IPS-20b (cell line): ENCODE measurements at regions not wholly inside any gene's neighbourhood (a gene's known extent, or its start where the extent isn't known, plus 50 kb on each side); places are given as distances from the start of the nearest gene placed in this dataset.

Source experiments
- H3K27ac ChIP-seq: one replicate; pipeline ENCODE4 v1.5.1; 2013; ENCODE audit warnings: low read length
- H3K27me3 ChIP-seq: 2 replicates; pipeline ENCODE4 v1.6.1; 2013; ENCODE audit warnings: mild to moderate bottlenecking, low read length, inconsistent platforms; ENCODE audit not compliant: insufficient read depth
- H3K36me3 ChIP-seq: 2 replicates; pipeline ENCODE4 v1.6.1; 2013; ENCODE audit warnings: low read depth, mild to moderate bottlenecking, inconsistent platforms, low read length, moderate library complexity; ENCODE audit not compliant: insufficient read depth
- H3K4me1 ChIP-seq: 2 replicates; pipeline ENCODE4 v1.6.1; 2013; ENCODE audit warnings: mild to moderate bottlenecking, control low read depth, inconsistent platforms, low read length, moderate library complexity; ENCODE audit not compliant: insufficient read depth
- H3K4me3 ChIP-seq: 2 replicates; pipeline ENCODE4 v1.5.1; 2013; ENCODE audit warnings: mild to moderate bottlenecking, low read length, inconsistent platforms
- H3K9ac ChIP-seq: 2 replicates; pipeline ENCODE4 v1.6.1; 2013; ENCODE audit warnings: low read depth, mild to moderate bottlenecking, inconsistent platforms, low read length, moderate library complexity
- H3K9me3 ChIP-seq: 2 replicates; pipeline ENCODE4 v1.6.1; 2013; ENCODE audit warnings: mild to moderate bottlenecking, low read depth, low read length, inconsistent platforms; ENCODE audit not compliant: insufficient read depth

DNA sequence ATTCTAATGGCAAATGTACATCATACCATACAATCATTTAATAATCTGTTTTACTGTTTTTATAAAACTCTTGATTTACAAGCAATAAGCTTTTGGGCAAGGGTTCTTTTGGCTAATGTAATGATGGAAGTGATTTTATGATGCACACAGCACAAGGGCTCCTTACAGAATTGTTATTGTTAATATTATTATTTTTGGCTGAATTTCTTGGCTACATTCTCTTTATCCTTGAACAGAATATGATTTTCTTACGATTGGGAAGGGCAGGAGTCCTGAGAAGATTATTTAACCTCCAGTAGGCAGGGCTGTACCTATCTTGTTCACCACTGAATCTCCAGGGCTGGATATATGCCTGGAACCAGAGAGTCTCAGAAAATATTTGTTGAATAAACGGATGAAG, 70.4 kb upstream of the ARHGAP20 start:
- Histone ChIP-seq H3K9me3 (peaks cover 19% of the 10 kb centered on the region), H3K27ac (no peak overlapping the region), H3K4me3 (no peak overlapping the region), H3K27me3 (no peaks in the 10 kb centered on the region), H3K36me3 (no peaks in the 10 kb centered on the region), H3K9ac (no peak overlapping the region), H3K4me1 (no peaks in the 10 kb centered on the region)

DNA sequence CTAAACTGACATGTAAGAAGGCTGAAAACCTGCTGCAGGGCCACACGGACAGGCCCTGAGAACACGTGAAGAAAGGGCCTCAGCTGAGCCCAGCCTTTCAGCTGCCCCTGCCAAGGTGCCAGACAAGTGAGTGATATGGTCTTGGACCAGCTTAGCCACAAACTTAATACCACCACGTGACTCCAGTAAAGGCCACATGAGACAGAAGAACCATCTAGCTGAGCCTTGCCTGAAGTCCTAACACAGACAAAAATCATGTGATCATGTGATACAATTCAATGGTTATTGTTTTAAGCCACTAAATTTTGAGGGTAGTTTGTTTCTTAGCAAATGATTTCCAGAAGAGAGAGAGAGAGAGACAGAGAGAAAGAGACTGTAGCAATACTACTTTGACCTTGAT, 66.9 kb upstream of the ARHGAP20 start:
- Histone ChIP-seq H3K4me3 (no peak overlapping the region), H3K36me3 (no peaks in the 10 kb centered on the region), H3K27ac (no peak overlapping the region), H3K9ac (no peak overlapping the region), H3K9me3 (peaks cover 5% of the 10 kb centered on the region; the same call in 1 of the 2 replicates), H3K4me1 (no peaks in the 10 kb centered on the region), H3K27me3 (no peaks in the 10 kb centered on the region)

DNA sequence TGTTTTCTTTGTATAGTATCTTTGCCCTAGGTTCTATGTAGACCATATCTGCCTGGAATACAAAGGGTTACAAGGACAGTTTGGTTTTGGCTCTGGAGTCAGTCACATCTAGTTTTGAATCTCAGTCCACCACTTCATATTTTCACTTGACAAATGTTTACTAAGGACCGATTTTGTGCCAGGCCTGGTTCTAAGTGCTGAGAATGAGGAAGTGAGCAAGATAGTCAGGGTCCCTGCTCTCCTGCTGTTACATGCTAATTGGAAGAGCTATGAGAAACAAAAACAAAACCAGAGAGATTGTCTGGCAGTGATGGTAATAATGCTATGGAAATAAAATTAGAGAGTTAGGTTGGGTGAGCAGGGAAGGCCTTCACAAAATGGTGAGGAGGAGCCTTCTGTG, 66.1 kb upstream of the ARHGAP20 start:
- H3K27ac ChIP-seq: no peak overlapping the region

DNA sequence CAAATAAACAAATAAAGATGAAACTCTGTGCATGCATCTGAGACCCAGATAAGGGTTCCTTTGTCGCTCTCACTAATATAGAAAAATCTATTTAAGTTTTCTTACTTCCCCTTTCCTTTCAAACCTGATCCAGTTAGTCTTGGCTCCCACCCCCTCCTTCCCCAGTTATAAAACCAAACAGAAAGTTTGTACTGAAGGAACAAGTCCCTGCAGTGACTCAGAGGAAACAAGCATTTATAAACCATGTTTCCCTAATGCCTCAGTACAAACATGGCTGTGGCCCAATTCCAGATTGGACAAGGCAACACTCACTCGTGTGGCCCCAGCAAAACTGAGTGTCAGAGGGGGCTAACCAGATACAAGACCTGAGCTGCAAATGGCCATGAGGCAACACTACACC, 65.5 kb upstream of the ARHGAP20 start:
- Histone ChIP-seq H3K4me3 (no peak overlapping the region), H3K36me3 (no peaks in the 10 kb centered on the region), H3K27ac (no peak overlapping the region)

More for the DNA sequence above, 66.1 kb upstream of the ARHGAP20 start:
- no peak overlapping the region for H3K9ac ChIP-seq
- H3K27me3 ChIP-seq: no peaks in the 10 kb centered on the region
- H3K36me3 ChIP-seq: no peaks in the 10 kb centered on the region
- H3K4me3 ChIP-seq: no peak overlapping the region
- H3K4me1 ChIP-seq: no peaks in the 10 kb centered on the region
- H3K9me3 ChIP-seq: peaks cover 5% of the 10 kb centered on the region; the same call in 1 of the 2 replicates

DNA sequence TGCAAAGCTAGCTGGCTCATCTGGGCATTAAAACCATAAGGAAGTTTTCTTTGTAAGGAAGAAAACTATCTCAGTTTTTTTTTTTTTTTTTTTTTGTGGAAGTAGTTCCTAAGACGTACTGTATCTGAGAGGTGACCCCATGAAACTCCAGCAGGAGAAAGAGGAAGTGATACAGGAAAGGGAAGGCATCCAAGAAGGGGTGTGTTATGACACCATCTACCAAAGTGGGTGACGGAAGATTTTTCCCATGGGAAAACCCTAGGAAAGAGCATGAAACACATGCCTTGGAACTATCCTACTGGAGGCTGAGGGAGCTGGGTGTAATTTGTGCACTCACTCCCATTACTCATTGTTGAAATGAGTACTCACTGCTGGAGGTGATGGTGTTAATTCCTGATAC, 63.8 kb upstream of the ARHGAP20 start:
- Histone ChIP-seq H3K9me3 (peaks cover 5% of the 10 kb centered on the region; the same call in 1 of the 2 replicates), H3K4me3 (no peak overlapping the region), H3K27me3 (no peaks in the 10 kb centered on the region), H3K36me3 (no peaks in the 10 kb centered on the region), H3K27ac (no peak overlapping the region), H3K9ac (no peak overlapping the region), H3K4me1 (no peaks in the 10 kb centered on the region)

More for the DNA sequence above, 65.5 kb upstream of the ARHGAP20 start:
- H3K9ac ChIP-seq: no peak overlapping the region
- no peaks in the 10 kb centered on the region for H3K27me3 ChIP-seq
- H3K4me1 ChIP-seq: no peaks in the 10 kb centered on the region
- H3K9me3 ChIP-seq: peaks cover 5% of the 10 kb centered on the region; the same call in 1 of the 2 replicates

DNA sequence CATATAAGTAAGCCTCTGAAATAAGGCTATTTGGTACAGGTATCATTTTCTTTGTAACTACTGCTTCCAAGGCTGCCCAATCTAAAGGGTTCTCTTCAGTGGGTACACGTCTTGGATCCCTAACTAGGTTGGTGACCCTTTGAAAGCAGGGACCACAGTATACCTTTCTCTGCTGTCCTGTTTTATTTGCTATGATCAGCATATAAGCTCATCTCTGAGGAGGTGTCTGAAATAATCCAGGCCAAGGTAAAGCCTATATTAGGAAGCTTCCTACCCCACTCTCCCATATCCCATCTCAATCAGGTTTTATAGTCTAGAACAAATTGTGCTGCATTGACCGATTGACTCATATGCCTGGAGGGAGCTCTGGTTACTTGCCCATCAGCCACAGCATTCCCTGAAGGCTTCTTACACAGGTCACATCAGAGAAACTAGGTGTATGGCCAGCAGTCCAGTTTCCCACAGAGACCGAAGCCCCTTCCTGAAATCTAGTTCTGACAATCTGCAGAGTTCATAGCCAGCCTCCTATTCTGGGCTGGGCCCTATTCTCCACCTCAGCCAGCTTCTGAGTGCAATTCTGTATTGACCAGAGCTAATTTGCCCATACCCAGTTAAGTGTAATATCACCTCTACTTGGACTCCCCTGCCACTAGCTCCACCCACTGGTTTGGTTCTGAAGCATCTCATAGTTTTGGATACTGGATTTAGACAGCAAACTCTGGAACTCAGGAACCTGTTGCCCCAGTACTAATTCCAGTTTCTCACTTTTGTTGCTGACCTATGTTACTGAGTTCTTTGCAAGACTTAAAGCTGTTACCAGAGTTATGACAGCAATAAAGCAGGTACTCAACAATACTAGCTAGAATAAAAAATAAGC, 62.1 kb upstream of the ARHGAP20 start:
- Histone ChIP-seq H3K9me3 (peaks cover 5% of the 10 kb centered on the region; the same call in 1 of the 2 replicates), H3K9ac (no peak overlapping the region), H3K4me3 (no peak overlapping the region), H3K4me1 (no peaks in the 10 kb centered on the region), H3K27me3 (no peaks in the 10 kb centered on the region), H3K27ac (no peak overlapping the region), H3K36me3 (no peaks in the 10 kb centered on the region)

DNA sequence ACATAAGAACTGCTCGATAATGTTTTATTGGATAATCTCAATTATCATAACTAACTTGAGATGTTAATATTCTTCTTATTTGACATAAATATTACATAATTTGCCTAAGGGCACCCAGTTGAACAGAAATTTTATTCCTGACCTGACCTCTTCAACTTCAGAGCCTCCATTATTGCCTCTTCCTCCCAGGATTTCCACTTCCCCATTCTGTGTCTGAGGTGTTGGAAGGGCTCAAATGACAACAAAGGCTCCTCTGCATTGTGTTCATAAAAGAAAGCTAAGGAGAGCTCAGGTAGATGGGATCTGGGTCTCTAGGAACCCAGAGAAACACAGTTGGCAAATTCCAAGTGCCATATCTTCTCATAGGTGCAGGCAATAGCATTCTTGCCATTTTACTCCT, 61.2 kb upstream of the ARHGAP20 start:
- Histone ChIP-seq H3K4me3 (no peak overlapping the region), H3K27me3 (no peaks in the 10 kb centered on the region), H3K9me3 (no peaks in the 10 kb centered on the region), H3K27ac (no peak overlapping the region), H3K9ac (no peak overlapping the region), H3K36me3 (no peaks in the 10 kb centered on the region), H3K4me1 (no peaks in the 10 kb centered on the region)

DNA sequence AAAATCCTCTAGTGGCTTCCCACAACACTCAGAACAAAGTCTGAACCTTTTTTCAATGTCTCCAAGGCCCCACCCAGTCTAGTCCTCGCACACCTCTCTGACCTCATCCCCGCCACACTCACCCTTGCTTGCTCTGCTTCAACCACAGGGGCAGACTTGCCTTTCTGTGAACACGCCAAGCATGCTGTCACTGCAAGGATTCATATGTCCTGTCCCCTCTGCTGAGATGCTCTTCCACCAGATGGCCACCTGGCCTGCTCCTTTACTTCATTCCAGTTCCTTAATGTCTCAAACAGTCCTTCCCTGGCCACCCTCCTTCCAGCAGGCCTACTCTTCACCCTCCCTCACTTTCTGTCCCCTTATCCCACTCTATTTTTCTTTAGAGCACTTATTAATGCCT, 60.6 kb upstream of the ARHGAP20 start:
- Histone ChIP-seq H3K4me3 (no peak overlapping the region), H3K9ac (no peak overlapping the region), H3K36me3 (no peaks in the 10 kb centered on the region), H3K27ac (no peak overlapping the region), H3K9me3 (no peaks in the 10 kb centered on the region), H3K27me3 (no peaks in the 10 kb centered on the region), H3K4me1 (no peaks in the 10 kb centered on the region)

DNA sequence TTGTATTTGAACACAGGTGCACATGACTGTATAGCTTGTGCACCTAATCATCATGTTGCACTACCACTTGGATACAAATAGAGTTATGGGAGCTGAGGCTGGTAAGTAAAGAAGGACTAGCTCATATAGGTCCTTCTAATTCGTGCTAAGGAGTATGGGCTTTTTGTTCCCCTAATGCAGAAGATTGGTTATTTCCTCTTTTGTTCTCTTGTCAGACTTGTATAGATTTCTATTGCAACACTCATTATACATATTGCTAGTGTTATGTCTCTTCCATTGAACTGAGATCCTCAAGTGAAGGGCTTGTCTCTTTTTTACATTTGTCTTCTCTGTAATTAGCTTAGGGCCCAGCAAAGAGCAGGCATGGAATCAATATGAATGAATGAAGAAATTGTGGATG, 54.1 kb upstream of the ARHGAP20 start:
- Histone ChIP-seq H3K27me3 (no peaks in the 10 kb centered on the region), H3K27ac (no peak overlapping the region), H3K36me3 (no peaks in the 10 kb centered on the region), H3K9me3 (no peaks in the 10 kb centered on the region), H3K9ac (no peak overlapping the region), H3K4me1 (peaks cover 10% of the 10 kb centered on the region; the same call in 1 of the 2 replicates), H3K4me3 (no peak overlapping the region)

DNA sequence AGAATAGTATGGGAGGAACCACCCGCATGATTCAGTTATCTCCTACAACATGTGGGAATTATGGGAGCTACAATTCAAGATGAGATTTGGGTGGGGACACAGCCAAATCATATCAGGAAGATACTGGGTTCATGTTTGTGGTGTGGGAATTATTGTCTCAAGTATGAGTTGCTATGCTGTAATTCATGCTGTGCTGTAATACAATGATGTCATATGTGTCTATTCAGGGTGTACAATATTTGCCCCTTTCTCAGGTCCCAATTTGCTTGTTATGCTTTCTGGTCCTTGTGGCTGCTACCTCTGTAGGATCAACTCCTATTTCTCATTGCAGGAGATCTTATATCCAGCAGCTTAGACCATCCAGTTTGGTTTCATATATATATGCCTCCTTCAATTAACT, 52.2 kb upstream of the ARHGAP20 start:
- no peak overlapping the region for H3K4me3 ChIP-seq

DNA sequence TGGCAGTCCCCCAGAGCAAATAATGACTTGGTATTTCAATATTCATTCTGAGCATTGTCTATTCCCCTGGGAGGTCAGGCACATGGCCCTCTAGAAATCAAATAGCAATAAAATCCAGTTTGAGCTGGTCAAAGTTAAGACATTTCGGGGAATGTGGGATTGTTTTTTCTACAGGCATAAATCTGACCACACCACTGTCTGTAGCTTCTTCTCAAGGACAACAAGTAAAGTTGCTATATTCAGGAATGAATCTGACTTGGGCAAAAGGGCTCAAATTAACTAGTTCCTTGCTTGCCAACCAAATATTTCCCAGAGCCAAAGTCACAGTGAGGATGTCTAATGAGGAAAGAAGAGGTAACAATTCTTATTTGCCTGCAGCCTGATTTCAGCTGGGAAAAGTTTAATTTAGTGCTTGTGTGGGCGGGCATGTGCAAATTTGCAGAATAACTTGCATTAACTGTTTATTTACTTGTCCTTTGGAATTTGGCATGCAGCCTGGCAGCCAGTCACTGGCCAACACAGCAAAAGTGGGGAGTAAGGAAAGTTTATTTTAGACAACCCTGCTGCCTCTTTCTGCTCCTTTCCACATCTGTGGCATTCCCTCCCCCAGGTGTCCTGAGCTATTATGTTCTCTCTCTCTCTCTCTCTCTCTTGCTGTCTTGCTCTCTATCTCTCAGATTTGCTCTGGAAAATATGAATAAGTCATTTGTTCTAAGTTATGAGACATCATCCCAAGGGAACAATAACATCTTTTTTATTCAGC, 51.2 kb upstream of the ARHGAP20 start:
- Histone ChIP-seq H3K27me3 (no peaks in the 10 kb centered on the region), H3K4me3 (0 out of 2 replicates have a peak overlapping the region, but pooled peaks have one; percentile 10), H3K36me3 (no peaks in the 10 kb centered on the region), H3K9me3 (no peaks in the 10 kb centered on the region), H3K4me1 (peaks cover 10% of the 10 kb centered on the region; the same call in 1 of the 2 replicates), H3K9ac (no peak overlapping the region), H3K27ac (no peak overlapping the region)

More for the DNA sequence above, 52.2 kb upstream of the ARHGAP20 start:
- peaks cover 10% of the 10 kb centered on the region; the same call in 1 of the 2 replicates for H3K4me1 ChIP-seq
- H3K27ac ChIP-seq: no peak overlapping the region
- H3K9me3 ChIP-seq: no peaks in the 10 kb centered on the region
- no peaks in the 10 kb centered on the region for H3K36me3 ChIP-seq
- no peaks in the 10 kb centered on the region for H3K27me3 ChIP-seq
- H3K9ac ChIP-seq: no peak overlapping the region
